ENCODE measurements at regions not wholly inside any gene's neighbourhood (a gene's known extent, or its start where the extent isn't known, plus 50 kb on each side); places are given as distances from the start of the nearest gene placed in this dataset.

DNA sequence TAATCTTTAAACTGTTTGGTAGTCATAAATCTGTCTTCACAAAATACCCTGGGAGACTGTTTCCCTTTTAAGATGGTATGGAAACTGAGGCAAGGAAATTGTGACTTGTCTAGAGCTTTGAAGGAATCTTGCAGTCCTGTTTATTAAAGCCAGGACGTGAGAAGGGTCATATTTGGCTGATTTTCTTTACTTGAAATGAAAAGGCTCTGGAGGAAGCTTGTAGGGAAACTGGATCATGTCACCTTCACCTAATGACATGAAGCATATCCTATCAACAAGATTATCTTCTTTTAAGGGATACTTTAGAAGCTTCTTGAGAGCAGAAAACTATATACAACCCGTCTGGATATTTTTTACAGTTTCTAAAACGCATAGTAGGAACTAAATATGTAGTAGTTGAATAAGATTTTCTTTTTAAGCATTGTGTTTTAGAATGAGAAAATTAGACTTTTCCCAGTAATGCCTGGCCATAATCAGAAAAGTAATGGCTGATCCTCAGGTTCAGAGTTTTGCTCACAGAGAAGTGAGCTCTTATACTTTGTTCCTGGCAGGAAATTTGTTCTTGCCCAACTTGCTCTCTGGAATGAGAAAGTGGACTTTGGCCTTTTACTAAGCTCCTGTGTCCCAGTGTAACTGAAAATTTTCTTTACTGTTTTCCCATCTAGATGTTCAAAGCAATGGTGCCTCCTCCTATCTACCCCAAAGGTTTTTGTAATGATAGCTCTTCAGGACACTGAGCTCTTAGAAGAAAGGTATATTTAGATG is 136.8 kb upstream of the AFF2 start:
- Histone ChIP-seq H3K4me3 (replicated peaks in 1 of 3; ENCODE audit: insufficient read depth in 1 of 3, low read depth in 1 of 3, low read length in 3 of 3) (no peak overlapping the region), H3K4me2 (ENCODE audit: insufficient read depth, low read length) (no peak overlapping the region), H3K4me1 (ENCODE audit: control insufficient read depth, extremely low read depth, insufficient read depth, low read length) (no peaks in the 10 kb centered on the region), H3K9me1 (replicated peaks; ENCODE audit: control insufficient read depth, extremely low read depth, insufficient read depth, low read length) (no peaks in the 10 kb centered on the region), H3K9me3 (replicated peaks; ENCODE audit: control insufficient read depth, insufficient read depth, low read length) (no peaks in the 10 kb centered on the region), H2AFZ (ENCODE audit: low read depth, low read length) (no peak overlapping the region), H3K27me3 (ENCODE audit: control insufficient read depth in 2 of 2, insufficient read depth in 2 of 2, low read length in 2 of 2) (no peaks in the 10 kb centered on the region), H3K27ac (ENCODE audit: insufficient read depth, low read depth, low read length) (no peak overlapping the region), H4K20me1 (replicated peaks; ENCODE audit: control insufficient read depth, extremely low read depth, insufficient read depth, low read length) (no peaks in the 10 kb centered on the region), H3K79me2 (ENCODE audit: control insufficient read depth, insufficient read depth, low read length) (no peaks in the 10 kb centered on the region), H3K36me3 (ENCODE audit: control insufficient read depth in 2 of 2, extremely low read depth in 1 of 2, insufficient read depth in 2 of 2, low read length in 2 of 2) (no peaks in the 10 kb centered on the region), H3K9ac (replicated peaks; ENCODE audit: extremely low read depth, insufficient read depth, low read length) (no peak overlapping the region)
- TF ChIP-seq, protein P1, sequence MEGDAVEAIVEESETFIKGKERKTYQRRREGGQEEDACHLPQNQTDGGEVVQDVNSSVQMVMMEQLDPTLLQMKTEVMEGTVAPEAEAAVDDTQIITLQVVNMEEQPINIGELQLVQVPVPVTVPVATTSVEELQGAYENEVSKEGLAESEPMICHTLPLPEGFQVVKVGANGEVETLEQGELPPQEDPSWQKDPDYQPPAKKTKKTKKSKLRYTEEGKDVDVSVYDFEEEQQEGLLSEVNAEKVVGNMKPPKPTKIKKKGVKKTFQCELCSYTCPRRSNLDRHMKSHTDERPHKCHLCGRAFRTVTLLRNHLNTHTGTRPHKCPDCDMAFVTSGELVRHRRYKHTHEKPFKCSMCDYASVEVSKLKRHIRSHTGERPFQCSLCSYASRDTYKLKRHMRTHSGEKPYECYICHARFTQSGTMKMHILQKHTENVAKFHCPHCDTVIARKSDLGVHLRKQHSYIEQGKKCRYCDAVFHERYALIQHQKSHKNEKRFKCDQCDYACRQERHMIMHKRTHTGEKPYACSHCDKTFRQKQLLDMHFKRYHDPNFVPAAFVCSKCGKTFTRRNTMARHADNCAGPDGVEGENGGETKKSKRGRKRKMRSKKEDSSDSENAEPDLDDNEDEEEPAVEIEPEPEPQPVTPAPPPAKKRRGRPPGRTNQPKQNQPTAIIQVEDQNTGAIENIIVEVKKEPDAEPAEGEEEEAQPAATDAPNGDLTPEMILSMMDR (IDR thresholded peaks at IDR 0.05; ENCODE audit: extremely low read depth in 1 of 2, insufficient read depth in 1 of 2, low read depth in 1 of 2, low read length in 2 of 2): no peak
- TF ChIP-seq GATA2 (IDR thresholded peaks at IDR 0.05; ENCODE audit: insufficient read depth, insufficient read length, low read depth, low read length) (no peak), POLR2AphosphoS5 (IDR thresholded peaks at IDR 0.05; ENCODE audit: insufficient read depth, low read depth, low read length) (no peak), MYC (IDR thresholded peaks at IDR 0.05; ENCODE audit: low read depth, low read length) (no peak)
- TF ChIP-seq, protein P2, sequence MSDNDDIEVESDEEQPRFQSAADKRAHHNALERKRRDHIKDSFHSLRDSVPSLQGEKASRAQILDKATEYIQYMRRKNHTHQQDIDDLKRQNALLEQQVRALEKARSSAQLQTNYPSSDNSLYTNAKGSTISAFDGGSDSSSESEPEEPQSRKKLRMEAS (IDR thresholded peaks at IDR 0.05; ENCODE audit: insufficient read depth, insufficient read length): no peak
- DNase-seq (ENCODE audit: low read depth, low spot score): no peak
- no TSS peak for BruUV-seq (replicated peaks)
- dilution Hi-C loops (cut with MboI; ENCODE audit: extremely low pct_ligation_motif_present, low sequenced_read_pairs) (no loop called here), intact Hi-C loops (cut with micrococcal nuclease) (no loop called here)
- CTCF ChIA-PET: no interaction called here
- no peak for FAIRE-seq
- POLR2A ChIA-PET: no interaction called here

Measured in endothelial cell of umbilical vein (primary cell).